ENCODE measurements at regions not wholly inside any gene's neighbourhood (a gene's known extent, or its start where the extent isn't known, plus 50 kb on each side); places are given as distances from the start of the nearest gene placed in this dataset.

DNA sequence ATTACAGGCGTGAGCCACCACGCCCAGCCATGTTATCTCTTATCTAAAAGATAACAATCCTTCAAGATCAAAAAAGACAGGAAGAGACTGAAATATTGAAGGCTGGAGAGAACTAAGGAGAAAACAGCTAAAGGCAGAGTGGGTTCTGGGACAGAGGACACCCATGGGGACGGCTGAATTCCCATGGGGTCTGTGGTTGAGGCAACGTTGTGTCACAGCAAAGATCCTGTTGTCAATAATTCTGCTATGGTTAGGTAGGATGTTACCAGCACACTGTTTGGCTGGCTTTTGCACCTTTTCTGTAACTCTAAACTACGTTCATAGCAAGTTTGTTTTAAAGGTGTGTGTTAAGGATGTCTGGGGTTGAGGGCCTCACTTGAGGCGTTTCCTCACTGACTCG is 137.7 kb upstream of the APCDD1 start:
- TF ChIP-seq CTCF (conservative IDR thresholded peaks at IDR 0.05; ENCODE audit: low read length) (no peak), EZH2phosphoT487 (IDR thresholded peaks at IDR 0.05; ENCODE audit: borderline replicate concordance) (no peak)
